Esophagus squamous epithelium (tissue), 4 donors: ENCODE measurements at regions not wholly inside any gene's neighbourhood (a gene's known extent, or its start where the extent isn't known, plus 50 kb on each side); places are given as distances from the start of the nearest gene placed in this dataset.

ENCODE experiments used
- POLR2A ChIP-seq, 4 donors: fragments of 450-650 bp; IDR thresholded peaks; one replicate each; pipeline ENCODE4 v1.6.1; 2017; ENCODE audit warnings: antibody characterized with exemption in 4 of 4, mild to moderate bottlenecking in 4 of 4, moderate library complexity in 3 of 4
- TF ChIP-seq, protein P1 (sequence below), 6 experiments: fragments of 450-650 bp in 4 of 6; fragments of 200-600 bp in 2 of 6; sonication (generic) in 2 of 6; IDR thresholded peaks; one replicate each; pipeline ENCODE4 v1.5.1; 2016 to 2019; ENCODE audit warnings: antibody characterized with exemption in 6 of 6, mild to moderate bottlenecking in 4 of 6, moderate library complexity in 4 of 6

DNA sequence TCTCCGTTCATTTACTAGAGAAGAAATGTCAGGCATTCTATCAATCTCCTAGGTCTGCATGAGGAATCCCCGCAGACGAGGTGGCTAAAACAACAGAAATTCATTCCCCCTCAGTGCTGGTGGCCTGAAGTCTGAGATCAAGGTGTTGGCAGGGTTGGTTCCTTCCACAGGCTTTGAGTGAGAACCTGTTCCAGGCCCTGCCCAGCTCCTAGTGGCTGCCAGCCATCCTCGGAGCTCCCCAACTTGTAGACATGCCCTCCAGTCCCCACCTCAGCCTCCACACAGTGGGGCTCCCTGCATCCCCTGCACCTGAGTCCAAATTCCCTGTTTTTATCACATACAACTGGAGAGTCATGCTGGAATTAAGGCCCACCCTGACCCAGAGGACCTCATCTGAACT, 145.3 kb upstream of the ALKAL2 start:
- TF ChIP-seq, protein P1, sequence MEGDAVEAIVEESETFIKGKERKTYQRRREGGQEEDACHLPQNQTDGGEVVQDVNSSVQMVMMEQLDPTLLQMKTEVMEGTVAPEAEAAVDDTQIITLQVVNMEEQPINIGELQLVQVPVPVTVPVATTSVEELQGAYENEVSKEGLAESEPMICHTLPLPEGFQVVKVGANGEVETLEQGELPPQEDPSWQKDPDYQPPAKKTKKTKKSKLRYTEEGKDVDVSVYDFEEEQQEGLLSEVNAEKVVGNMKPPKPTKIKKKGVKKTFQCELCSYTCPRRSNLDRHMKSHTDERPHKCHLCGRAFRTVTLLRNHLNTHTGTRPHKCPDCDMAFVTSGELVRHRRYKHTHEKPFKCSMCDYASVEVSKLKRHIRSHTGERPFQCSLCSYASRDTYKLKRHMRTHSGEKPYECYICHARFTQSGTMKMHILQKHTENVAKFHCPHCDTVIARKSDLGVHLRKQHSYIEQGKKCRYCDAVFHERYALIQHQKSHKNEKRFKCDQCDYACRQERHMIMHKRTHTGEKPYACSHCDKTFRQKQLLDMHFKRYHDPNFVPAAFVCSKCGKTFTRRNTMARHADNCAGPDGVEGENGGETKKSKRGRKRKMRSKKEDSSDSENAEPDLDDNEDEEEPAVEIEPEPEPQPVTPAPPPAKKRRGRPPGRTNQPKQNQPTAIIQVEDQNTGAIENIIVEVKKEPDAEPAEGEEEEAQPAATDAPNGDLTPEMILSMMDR (IDR thresholded peaks at IDR 0.05), result no peak
- no peak for TF ChIP-seq POLR2A (IDR thresholded peaks at IDR 0.05)
